GM19238 (cell line): ENCODE measurements at regions not wholly inside any gene's neighbourhood (a gene's known extent, or its start where the extent isn't known, plus 50 kb on each side); places are given as distances from the start of the nearest gene placed in this dataset.

ENCODE experiments used
- DNase-seq: peaks from one replicate; pipeline ENCODE4 v3.0.0; 2011; ENCODE audit warnings: low spot score; ENCODE audit not compliant: insufficient read length

DNA sequence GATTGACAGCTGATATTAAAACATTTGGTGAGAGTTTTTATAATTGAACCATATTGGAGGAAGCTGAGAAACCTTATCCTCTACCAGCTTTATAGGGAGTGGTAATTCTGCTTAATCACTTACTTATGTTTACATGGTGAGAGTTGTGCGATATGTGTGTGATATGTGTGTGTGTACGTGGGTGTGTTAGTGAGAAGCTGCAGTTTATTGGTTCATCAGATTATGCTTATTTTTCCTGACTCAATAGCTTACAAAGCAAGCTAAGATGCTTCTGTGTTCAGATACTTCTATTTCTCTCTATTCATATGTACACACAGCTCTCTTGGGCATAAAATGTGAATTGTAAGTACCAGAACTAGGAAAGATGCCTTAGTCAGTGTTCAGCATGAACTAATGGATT, 343.7 kb downstream of the GRIA2 start:
- DNase-seq = no peak

DNA sequence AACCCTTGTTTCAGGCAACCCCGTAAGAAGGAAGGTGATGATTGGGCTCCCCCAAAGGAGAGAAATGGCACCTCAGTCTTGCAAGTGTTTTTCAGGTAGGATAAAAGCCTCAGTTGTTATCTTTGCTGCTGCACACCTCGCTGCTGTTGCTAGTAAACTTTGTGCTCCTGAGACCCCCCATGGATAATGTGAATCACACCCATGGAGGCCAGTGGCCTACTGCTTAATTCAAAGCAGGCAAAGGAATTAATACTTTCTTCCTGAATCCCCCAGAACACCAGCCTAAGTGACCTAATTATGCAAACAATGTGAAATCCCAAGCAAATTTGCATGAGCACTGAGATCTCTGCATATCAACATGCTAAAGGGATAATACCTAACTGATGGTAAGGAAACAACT, 337.5 kb downstream of the GRIA2 start:
- DNase-seq = no peak

GRCh38 chr4:157550028-157550427, 329.5 kb downstream of the GRIA2 start:
- DNase-seq = no peak

DNA sequence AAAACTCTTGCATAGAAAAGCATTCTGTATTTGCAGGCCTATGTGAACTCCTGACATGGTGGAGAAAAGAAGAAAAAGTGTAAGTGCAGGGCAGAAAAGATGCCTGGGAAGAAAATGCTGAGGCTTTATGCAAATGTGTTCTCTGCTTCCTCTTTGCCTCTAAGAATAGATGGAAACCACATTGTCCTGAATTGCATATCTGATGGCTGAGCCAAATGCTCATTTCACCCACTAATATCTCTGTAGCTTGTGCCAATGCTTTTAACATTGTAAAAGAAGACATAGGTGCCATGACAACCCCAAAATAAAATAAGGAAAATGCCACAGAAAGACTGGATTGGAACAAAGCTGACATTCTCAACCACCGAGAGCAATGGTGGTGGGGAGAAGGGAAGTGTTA, 307.4 kb downstream of the GRIA2 start:
- no peak for DNase-seq

DNA sequence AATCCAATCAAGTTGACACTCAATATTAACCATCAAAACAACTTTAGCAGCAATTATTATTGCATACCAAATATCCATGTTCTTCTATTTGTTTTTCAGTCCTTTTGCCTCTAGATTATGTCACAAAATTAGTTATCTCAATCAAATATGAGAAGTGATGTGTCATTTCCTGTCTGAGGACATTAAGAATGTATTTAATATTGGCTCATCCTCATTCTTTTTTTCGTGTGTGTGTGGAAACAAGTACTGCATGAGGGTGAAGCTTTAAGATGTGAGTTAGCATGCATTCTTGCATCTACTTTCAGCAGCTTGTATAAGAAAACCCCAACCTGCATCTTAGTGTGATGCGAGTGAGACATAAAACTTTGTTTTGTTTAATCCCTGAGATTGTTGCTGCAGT, 301.4 kb downstream of the GRIA2 start:
- no peak for DNase-seq

GRCh38 chr4:157514711-157515110, 294.2 kb downstream of the GRIA2 start:
- DNase-seq = no peak

DNA sequence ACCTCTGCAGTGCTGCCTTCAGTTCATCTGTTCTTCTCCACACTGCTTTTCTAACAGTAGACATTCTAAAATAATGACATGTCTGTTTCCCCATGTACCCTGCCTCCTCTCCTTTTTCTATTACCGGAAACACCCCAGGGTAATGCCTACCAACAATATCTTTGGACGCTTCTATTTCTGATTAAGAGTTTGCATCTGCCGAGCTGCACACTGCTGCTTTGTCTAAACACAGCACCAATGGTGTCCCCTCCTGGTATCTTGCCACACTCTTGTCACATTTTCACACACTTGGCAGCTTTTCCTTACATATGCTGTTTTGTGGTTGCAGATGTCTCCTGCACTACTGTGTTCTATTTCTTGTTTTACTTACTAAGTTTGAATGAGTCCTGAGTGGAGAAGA, 288.8 kb downstream of the GRIA2 start:
- DNase-seq = no peak

GRCh38 chr4:157502656-157503055, 282.1 kb downstream of the GRIA2 start:
- DNase-seq = no peak

GRCh38 chr4:157459785-157460184, 239.3 kb downstream of the GRIA2 start:
- no peak for DNase-seq

DNA sequence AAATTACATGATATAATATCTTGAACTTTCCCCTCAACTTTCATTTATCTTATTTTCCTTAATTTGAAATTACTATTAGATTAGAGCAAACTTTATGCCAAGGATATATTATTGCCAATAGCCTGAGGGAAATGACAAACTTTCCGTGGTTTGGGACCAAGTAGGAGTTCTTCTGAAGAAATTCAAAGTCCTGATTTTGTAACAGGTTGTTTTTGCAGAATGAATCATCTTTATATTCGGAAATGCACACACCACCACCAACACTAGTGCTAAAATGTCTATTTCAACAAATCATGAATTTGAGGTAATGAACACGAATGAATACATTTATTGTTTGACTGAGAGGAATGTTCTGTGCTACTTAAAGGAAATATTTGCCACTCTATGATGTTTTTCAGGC, 226.7 kb downstream of the GRIA2 start:
- DNase-seq = no peak

- DNase-seq = no peak
Observed at GRCh38 chr4:157444014-157444413, 223.5 kb downstream of the GRIA2 start.

- DNase-seq = no peak
Observed at GRCh38 chr4:157443537-157443936, 223.0 kb downstream of the GRIA2 start.

DNA sequence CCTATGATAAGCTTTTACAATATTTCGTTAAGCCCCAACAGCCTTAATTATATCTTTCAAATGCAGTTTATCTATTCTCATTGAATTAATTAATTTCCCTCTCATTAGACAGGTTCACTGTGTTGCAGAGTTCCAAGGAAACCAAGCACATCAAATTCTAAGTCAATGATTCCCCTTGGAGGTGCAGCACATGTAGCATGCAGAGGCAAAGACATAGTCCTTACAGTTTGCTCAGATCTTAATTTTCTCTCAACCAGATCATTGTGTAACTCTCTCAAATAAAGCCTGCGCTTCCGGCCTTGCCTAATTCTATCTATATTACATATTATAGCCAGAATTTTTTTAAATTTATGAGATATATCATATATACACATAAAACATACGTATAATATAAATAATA, 205.4 kb downstream of the GRIA2 start:
- no peak for DNase-seq

DNA sequence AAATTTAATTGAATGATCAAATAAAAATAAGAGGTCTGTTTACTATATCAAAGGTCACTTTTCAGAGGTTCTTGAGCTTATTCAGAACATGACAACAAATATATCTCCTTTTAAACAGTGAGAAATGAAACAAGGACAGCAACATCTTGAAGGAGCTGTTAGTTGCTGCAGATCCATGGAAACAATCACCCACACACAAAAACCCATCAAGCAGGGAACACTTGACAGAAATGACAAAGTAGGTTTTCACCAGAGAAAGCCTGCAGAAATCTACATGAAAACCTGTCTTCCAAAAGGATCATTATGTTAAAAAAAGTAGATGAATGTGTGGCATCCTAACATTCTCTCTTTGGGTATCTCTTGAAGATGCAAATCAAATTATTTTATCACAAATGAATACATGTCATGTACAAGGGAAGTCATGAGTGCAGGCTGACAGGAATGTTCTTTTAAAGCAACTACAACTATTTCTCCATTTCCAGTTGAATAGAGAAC, 203.0 kb downstream of the GRIA2 start:
- no peak for DNase-seq

DNA sequence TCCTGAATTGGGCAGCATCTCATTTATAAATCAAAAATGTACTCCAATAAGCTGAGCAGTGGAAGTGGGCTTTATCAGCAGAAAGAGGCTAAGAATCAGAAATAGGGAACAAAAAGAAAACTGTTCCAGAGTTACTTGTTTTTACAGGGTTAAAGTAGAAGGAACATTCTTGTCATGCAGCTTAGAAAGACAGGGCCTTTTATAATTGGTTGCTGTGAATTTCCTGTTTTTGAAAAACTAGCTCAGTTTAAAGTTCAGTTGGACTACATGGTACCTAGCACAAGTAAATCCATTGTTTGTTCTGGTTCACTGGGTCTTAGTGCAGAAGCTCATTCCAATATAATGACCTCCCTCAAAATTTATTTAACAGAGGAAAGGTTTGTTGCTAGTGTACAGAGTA, 200.8 kb downstream of the GRIA2 start:
- no peak for DNase-seq
